PC-3 (cell line): ENCODE measurements at regions not wholly inside any gene's neighbourhood (a gene's known extent, or its start where the extent isn't known, plus 50 kb on each side); places are given as distances from the start of the nearest gene placed in this dataset.

ENCODE experiments used
- ATAC-seq: fragments of 200-7000 bp; cut with Tn5 transposase; 2 replicates; pipeline ENCODE4 v1.9.1; 2020; ENCODE audit warnings: mild to moderate bottlenecking, moderate library complexity
- BruUV-seq: library from RNA; stranded (reverse); fragments of 400-500 nt; replicated peaks from 2 replicates; lab custom pipeline; 2021; lab: Mats Ljungman, UMichigan
- CTCF ChIA-PET: fragments of 300-600 bp; sonication (Branson Sonifier 250); formaldehyde crosslinking; loops from one replicate; lab custom pipeline; 2022; ENCODE audit warnings: antibody characterized with exemption; lab: Charles Lee
- POLR2A ChIA-PET: fragments of 300-600 bp; sonication (Branson Sonifier 250); formaldehyde crosslinking; loops from one replicate; lab custom pipeline; 2022; ENCODE audit warnings: antibody characterized with exemption; ENCODE audit not compliant: unreplicated experiment; lab: Charles Lee
- DNase-seq: peaks from one replicate; pipeline ENCODE4 v3.0.0-alpha.2; 2015
- H2AFZ ChIP-seq: fragments of 300-600 bp; sonication (generic); 2 replicates; pipeline ENCODE4 v1.6.0; 2016; ENCODE audit warnings: antibody characterized with exemption, low read length
- H3F3A ChIP-seq: fragments of 300-600 bp; sonication (generic); one replicate; pipeline ENCODE4 v1.6.0; 2017; ENCODE audit warnings: antibody characterized with exemption, low read length, control low read depth, mild to moderate bottlenecking; ENCODE audit not compliant: unreplicated experiment
- H3K27ac ChIP-seq: fragments of 300-600 bp; sonication (generic); 2 replicates; pipeline ENCODE4 v1.5.1; 2016; ENCODE audit warnings: mild to moderate bottlenecking, low read length
- H3K27me3 ChIP-seq: fragments of 300-600 bp; sonication (generic); 2 replicates; pipeline ENCODE4 v1.6.1; 2016; ENCODE audit warnings: low read length, mixed read lengths
- H3K36me3 ChIP-seq: fragments of 300-600 bp; sonication (generic); 2 replicates; pipeline ENCODE4 v1.6.1; 2016; ENCODE audit warnings: low read depth, mixed run types, low read length, mixed read lengths
- H3K4me1 ChIP-seq: fragments of 300-600 bp; sonication (generic); 2 replicates; pipeline ENCODE4 v1.5.1; 2016; ENCODE audit warnings: low read length; ENCODE audit not compliant: insufficient read depth
- H3K4me2 ChIP-seq: fragments of 300-600 bp; sonication (generic); 2 replicates; pipeline ENCODE4 v1.6.0; 2016; ENCODE audit warnings: low read length
- H3K4me3 ChIP-seq: fragments of 300-600 bp; sonication (generic); 2 replicates; pipeline ENCODE4 v1.5.1; 2016; ENCODE audit warnings: mild to moderate bottlenecking, low read length, mixed read lengths
- H3K79me2 ChIP-seq: fragments of 300-600 bp; sonication (generic); 2 replicates; pipeline ENCODE4 v1.6.1; 2017; ENCODE audit warnings: low read length, mixed read lengths
- H3K9ac ChIP-seq: fragments of 300-600 bp; sonication (generic); 2 replicates; pipeline ENCODE4 v1.6.0; 2016; ENCODE audit warnings: mild to moderate bottlenecking, low read length
- H3K9me2 ChIP-seq: fragments of 300-600 bp; sonication (generic); replicated peaks from 2 replicates; pipeline ENCODE4 v1.6.1; 2016; ENCODE audit warnings: mixed run types, low read length, mixed read lengths
- H3K9me3 ChIP-seq: fragments of 300-600 bp; sonication (generic); 2 replicates; pipeline ENCODE4 v1.6.1; 2016; ENCODE audit warnings: low read length, mixed read lengths
- H4K20me1 ChIP-seq: fragments of 300-600 bp; sonication (generic); 2 replicates; pipeline ENCODE4 v1.6.1; 2016; ENCODE audit warnings: low read length, mixed read lengths
- EZH2 ChIP-seq: fragments of 300-600 bp; sonication (generic); IDR thresholded peaks from one replicate; pipeline ENCODE4 v1.6.1; 2017; ENCODE audit warnings: antibody characterized with exemption, mild to moderate bottlenecking, low read length; ENCODE audit not compliant: unreplicated experiment
- EZH2phosphoT487 ChIP-seq: fragments of 300-600 bp; sonication (generic); IDR thresholded peaks from 2 replicates; pipeline ENCODE4 v1.6.1; 2018; ENCODE audit warnings: mild to moderate bottlenecking, antibody characterized with exemption, low read length, borderline replicate concordance
- intact Hi-C: fragments of 100-400 bp; cut with micrococcal nuclease; formaldehyde crosslinking; loops from 2 replicates; pipeline ENCODE4 v1.9.0; 2023
- TF ChIP-seq, protein P1 (sequence below): fragments of 300-600 bp; sonication (generic); conservative IDR thresholded peaks from 2 replicates; pipeline ENCODE4 v1.5.1; 2017; ENCODE audit warnings: antibody characterized with exemption, low read depth, mild to moderate bottlenecking, low read length

DNA sequence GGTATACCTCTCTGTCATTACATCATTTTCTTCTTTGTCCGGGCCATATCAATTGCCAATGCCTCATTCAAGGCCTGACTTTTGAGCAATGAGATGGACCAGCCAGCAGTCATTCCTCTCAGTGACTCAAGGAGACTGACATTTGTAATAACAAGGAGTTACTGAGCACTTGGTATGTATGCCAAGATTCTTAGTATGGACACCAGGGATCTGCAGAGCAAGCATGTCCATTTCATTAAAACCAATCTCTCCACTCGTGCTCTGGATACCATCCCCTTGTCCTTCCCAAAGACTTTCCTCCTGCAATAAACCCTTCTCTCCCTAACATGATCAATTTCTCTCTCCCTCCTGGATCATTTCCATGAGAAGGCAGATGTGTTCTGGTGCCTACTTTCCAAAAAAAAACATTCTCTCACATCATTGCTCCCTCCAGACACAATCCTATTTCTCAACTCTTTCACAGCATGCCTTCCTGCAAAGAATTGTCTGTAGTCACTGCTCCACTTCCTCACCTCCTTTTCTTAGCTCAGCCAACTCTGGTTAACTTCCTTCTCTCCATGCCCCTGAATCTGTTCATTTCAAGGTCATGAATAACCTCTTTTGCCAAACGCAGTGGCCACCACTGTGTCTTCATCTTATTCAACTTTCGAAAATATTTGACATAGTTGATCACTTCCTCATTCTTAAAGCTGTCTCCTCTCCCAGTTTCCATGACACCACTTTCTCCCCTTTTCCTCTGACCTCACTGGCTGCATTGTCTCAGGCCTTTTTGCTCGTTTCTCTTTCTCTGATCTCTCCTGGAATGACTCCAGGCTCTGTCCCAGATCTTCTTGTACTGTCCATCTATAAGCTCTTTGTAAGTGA is 102.8 kb upstream of the CYP1B1 start:
- Histone ChIP-seq H3K36me3 (no peaks in the 10 kb centered on the region), H3K9me3 (no peaks in the 10 kb centered on the region), H2AFZ (no peak overlapping the region), H3K9me2 (no peaks in the 10 kb centered on the region), H3F3A (no peaks in the 10 kb centered on the region), H3K27ac (no peak overlapping the region), H3K4me3 (no peak overlapping the region), H4K20me1 (no peaks in the 10 kb centered on the region), H3K4me2 (no peak overlapping the region), H3K9ac (no peak overlapping the region), H3K27me3 (no peaks in the 10 kb centered on the region), H3K79me2 (no peaks in the 10 kb centered on the region), H3K4me1 (no peaks in the 10 kb centered on the region)
- ChIA-PET POLR2A (no interaction called here), CTCF (no interaction called here)
- DNase-seq (peak; percentile 19), ATAC-seq (no peak)
- intact Hi-C loops = no loop called here
- no TSS peak for BruUV-seq
- TF ChIP-seq EZH2 = no peak
- TF ChIP-seq EZH2phosphoT487 = no peak
- TF ChIP-seq, protein P1, sequence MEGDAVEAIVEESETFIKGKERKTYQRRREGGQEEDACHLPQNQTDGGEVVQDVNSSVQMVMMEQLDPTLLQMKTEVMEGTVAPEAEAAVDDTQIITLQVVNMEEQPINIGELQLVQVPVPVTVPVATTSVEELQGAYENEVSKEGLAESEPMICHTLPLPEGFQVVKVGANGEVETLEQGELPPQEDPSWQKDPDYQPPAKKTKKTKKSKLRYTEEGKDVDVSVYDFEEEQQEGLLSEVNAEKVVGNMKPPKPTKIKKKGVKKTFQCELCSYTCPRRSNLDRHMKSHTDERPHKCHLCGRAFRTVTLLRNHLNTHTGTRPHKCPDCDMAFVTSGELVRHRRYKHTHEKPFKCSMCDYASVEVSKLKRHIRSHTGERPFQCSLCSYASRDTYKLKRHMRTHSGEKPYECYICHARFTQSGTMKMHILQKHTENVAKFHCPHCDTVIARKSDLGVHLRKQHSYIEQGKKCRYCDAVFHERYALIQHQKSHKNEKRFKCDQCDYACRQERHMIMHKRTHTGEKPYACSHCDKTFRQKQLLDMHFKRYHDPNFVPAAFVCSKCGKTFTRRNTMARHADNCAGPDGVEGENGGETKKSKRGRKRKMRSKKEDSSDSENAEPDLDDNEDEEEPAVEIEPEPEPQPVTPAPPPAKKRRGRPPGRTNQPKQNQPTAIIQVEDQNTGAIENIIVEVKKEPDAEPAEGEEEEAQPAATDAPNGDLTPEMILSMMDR = no peak

DNA sequence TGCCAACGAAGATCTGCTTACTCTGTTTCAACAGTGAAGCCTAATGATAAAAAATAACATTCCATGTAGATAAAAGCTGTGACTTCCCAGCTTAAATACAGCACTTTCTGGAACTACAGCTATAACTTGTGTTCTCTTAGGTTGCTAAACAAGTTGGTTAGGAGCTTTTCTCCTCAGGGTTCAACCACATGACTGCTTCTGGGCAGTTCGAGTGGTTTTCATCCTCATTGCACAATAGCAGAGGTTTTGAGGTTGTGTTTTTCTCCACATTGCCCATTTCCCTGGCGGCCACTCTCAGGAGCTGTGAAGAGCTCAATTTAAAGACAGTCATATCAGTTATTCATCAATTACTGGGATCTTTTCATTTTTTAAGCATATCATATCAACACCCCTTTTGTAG is 102.2 kb upstream of the CYP1B1 start:
- ChIA-PET CTCF (interaction anchor here (0.6 kb wide), 1 partner anchor 62 kb away, joined by 3 read pairs; no protein-coding TSS in a partner anchor), POLR2A (no interaction called here)
- BruUV-seq = no TSS peak
- H3K9ac ChIP-seq = no peak overlapping the region
- no peak overlapping the region for H3K4me2 ChIP-seq
- H3K9me3 ChIP-seq = no peaks in the 10 kb centered on the region
- no peaks in the 10 kb centered on the region for H4K20me1 ChIP-seq
- H3K4me1 ChIP-seq = no peaks in the 10 kb centered on the region
- H3K4me3 ChIP-seq = no peak overlapping the region
- H3K79me2 ChIP-seq = no peaks in the 10 kb centered on the region
- DNase-seq (no peak), ATAC-seq (no peak)
- H3K9me2 ChIP-seq = no peaks in the 10 kb centered on the region
- no peak overlapping the region for H3K27ac ChIP-seq
- TF ChIP-seq, protein P1 = no peak
- TF ChIP-seq EZH2 (no peak), EZH2phosphoT487 (no peak)
- no peaks in the 10 kb centered on the region for H3F3A ChIP-seq
- no peak overlapping the region for H2AFZ ChIP-seq
- intact Hi-C loops = no loop called here
- no peaks in the 10 kb centered on the region for H3K27me3 ChIP-seq
- H3K36me3 ChIP-seq = no peaks in the 10 kb centered on the region

DNA sequence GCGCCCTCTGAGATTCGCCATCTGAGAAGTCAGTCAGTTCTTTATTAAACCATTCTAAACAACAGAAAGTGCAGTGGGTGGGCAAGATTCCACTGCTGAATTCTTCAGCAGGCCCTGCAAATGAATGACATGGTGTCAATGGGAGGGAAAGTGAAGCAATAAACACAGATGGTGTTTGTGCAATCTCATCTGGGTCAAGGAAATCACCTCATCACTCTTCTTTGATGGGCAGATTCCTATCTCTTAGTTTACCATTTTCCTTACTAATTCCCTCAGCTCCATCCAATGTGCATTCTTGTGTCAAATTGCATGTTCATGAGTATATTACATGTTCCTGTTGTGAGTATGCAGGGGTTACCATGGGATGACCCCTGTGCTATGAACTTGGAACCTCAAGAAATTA is 100.7 kb upstream of the CYP1B1 start:
- Histone ChIP-seq H3K4me3 (no peak overlapping the region), H2AFZ (no peak overlapping the region), H3K9me2 (no peaks in the 10 kb centered on the region), H3K79me2 (no peaks in the 10 kb centered on the region), H3K36me3 (no peaks in the 10 kb centered on the region), H3K4me1 (no peaks in the 10 kb centered on the region), H3K27ac (no peak overlapping the region), H3K9me3 (no peaks in the 10 kb centered on the region), H3F3A (no peaks in the 10 kb centered on the region), H3K4me2 (no peak overlapping the region), H3K27me3 (no peaks in the 10 kb centered on the region), H4K20me1 (no peaks in the 10 kb centered on the region), H3K9ac (no peak overlapping the region)
- ATAC-seq = no peak
- TF ChIP-seq EZH2 = no peak
- TF ChIP-seq EZH2phosphoT487 = no peak
- TF ChIP-seq, protein P1 = no peak
- ChIA-PET CTCF (no interaction called here), POLR2A (no interaction called here)
- intact Hi-C loops = no loop called here
- no peak for DNase-seq
- BruUV-seq = no TSS peak
